ENCODE measurements at regions not wholly inside any gene's neighbourhood (a gene's known extent, or its start where the extent isn't known, plus 50 kb on each side); places are given as distances from the start of the nearest gene placed in this dataset.
"Not testable (repeated sequence)": the region's sequence is repeated elsewhere in the genome, so short reads cannot be mapped to it uniquely, and the experiment has no call there.

DNA sequence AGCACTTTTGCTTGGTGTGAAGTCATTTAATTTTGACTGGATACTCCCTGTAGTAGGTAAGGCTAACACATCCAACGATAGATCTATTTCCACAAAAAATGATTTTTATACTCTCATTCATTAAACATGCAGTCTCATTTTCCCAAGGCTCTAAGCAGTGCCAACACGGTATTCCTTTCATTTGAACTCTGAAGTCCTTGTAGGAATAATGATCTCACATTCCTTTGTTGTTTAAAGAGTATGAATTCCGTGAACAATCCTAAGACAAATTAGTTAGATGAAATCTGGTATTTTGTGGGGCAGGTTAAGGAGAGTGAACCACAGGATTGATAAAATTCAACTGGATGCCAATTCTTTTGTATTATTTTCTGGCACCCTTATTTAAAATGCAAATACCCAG is 66.6 kb downstream of the LACC1 start:
- no peak for DNase-seq (ENCODE audit: low spot score)

DNA sequence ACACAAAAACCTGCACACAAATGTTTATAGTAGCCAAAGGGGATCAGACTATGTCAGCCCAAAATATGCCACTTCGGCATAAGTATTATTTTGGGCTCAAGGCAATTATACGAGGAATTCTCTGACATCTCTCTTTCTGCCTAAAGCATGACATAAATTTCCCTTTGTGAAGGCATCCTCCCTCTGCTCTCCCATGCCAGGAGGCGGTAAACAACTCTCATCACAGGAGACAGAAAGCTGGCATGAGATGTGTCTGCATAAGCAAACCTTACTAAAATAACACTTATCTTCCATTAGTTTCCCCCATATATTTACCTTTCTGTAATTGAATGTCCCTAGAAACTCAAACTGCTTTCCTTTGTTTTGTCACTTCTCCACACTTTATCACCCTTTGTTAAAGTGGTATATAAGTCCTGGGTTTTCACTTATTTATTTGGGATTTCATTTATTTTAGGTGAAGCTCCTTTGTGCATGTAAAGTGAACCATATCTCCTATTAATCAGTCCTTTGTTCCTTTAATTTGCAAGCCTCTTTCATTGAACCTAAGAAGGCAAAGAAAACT is 68.3 kb downstream of the LACC1 start:
- DNase-seq (ENCODE audit: low spot score): no peak

DNA sequence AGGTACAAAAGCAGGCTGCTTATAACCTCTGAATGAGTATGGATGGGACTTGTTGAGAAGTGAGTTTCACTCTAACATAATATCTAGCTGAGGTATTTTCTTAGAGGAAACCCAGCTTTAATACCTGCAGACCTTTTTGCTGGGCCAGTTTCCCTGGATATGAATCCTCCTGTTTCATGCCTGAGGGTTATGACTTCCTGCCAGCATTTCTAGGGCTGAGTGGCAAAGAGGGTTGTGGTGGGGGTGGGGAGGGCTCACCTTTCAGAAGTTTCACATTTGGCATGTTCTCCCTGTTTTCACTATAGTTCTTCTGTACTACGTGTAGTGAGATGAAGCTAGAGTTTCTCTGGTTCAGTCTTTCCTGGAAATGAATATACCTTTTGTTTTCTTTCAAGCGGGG is 73.7 kb downstream of the LACC1 start:
- DNase-seq (ENCODE audit: low spot score): no peak

DNA sequence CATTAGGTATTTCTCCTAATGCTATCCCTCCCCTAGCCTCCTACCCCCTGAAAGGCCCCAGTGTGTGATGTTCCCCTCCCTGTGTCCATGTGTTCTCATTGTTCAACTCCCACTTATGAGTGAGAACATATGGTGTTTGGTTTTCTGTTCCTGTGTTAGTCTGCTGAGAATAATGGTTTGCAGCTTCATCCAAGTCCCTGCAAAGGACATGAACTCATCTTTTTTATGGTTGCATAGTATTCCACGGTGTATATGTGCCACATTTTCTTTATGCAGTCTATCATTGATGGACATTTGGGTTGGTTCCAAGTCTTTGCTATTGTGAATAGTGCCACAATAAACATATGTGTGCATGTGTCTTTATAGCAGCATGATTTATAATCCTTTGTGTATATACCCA is 77.3 kb downstream of the LACC1 start:
- not testable (repeated sequence) for DNase-seq (ENCODE audit: low spot score)

DNA sequence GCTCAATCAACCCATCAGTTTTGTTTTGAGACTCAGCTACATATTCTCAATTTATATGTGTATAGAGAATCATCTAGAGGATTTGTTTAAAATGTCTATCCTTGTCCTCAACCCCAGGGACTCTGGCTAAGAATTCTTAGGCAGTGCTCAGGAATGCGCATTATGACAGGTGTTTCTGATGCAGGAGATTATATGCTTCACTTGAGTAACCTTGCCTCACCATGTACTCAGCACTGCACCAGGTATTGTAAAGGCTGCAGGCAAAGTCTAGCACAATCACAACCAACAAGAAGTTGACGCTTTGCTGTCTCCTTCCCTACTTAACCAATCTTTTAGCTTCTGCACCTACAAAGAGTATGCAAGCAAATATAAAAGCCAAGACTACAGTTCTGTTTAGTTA is 79.6 kb downstream of the LACC1 start:
- no peak for DNase-seq (ENCODE audit: low spot score)

DNA sequence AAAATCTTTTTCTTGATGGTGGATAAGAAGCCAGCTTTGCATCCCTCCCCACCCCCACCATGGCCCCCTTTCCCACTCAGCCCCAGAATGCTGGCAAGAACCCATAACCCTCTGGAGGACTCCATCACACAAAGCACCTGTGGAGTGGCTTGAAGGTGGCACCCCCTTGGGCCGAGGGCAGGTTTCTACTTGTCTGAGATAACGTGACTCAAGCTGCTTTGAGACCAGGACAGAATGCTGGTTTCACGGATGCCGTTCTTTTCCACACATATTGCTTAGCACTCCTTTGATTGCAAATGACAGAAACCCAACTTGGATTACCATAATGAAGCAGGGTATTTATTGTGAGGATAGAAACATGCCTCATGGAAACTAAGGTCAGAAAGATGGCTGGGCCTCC is 82.2 kb downstream of the LACC1 start:
- DNase-seq (ENCODE audit: low spot score): no peak

DNA sequence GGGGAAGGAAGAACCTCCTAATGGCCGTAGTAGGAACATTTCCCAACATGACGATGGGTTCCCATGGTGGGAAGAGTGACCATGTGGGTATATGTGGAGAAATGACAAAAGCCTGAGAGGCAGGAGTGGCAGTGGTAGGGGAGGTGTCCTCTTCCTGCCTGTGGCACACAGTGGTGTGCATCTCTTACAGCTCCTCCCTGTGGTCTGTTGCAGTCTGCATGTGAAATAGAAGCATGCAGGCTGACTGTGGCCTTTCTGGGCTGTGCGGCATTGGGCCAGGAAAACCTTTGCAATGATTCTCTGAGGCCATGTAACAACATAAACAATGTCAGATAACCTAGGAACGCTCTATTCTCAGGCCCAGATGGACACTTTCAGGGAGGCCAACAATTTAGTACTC is 84.0 kb downstream of the LACC1 start:
- DNase-seq (ENCODE audit: low spot score): no peak

DNA sequence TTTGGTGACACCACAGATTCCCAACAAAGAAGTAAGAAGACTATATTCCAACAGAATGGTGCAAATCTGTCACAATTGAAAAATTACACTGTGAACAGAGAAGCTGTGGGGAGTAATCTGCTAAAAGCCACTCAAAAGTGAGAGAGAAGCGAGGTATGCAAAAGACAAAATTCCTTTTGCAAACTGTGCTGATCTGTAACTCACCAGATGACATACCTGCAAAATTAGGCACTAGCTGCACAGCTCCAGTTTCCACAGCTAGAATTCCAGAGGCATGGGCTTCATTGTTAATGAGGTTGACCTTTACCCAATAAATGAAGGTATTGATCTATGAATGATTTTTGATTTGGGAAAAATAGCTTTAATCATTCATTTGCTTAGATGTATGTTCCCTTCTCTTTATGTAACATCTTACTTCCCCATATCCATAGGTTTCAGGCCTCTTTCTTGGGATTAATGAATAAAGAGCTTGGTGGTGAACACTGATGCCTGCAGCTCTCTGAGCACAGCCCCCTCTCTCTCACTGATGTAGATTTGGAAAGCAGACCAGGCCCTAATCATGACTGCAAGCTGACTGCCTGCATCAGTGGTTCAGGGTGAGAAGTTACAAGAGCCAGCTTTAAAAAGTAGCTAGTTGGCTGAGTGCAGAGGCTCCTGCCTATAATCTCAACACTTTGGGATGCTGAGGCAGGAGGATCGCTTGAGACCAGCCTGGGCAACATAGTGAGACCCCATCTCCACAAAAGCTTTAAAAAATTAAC is 85.2 kb downstream of the LACC1 start:
- DNase-seq (ENCODE audit: low spot score): no peak

DNA sequence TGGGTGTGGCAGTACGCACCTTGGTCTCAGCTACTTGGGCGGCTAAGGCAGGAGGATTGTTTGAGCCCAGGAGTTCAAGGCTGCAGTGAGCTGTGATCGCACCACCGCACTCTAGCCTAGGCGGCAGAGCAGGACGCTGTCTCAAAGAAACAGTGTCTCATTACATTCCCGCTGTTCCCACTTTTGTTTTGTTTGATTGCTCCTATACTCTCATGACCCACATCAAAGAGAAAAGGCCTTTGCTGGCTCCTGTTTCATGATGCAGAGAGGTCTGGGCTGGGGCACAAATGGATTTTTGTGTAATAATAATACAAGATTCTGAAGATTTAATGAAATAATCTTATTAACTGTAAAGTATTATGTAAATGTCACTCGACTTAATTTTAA is 85.7 kb downstream of the LACC1 start:
- DNase-seq (ENCODE audit: low spot score): no peak

DNA sequence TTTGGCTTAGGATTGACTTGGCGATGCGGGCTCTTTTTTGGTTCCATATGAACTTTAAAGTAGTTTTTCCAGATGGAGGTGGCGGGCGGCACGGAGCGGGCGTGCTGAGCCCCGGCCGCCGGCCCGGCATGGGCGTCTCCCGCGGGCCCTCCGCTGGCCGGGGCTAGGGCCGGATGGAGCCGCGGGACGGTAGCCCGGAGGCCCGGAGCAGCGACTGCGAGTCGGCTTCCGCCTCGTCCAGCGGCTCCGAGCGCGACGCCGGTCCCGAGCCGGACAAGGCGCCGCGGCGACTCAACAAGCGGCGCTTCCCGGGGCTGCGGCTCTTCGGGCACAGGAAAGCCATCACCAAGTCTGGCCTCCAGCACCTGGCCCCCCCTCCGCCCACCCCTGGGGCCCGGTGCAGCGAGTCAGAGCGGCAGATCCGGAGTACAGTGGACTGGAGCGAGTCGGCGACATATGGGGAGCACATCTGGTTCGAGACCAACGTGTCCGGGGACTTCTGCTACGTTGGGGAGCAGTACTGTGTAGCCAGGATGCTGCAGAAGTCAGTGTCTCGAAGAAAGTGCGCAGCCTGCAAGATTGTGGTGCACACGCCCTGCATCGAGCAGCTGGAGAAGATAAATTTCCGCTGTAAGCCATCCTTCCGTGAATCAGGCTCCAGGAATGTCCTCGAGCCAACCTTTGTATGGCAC is 88.7 kb downstream of the LACC1 start:
- not testable (repeated sequence) for DNase-seq (ENCODE audit: low spot score)

DNA sequence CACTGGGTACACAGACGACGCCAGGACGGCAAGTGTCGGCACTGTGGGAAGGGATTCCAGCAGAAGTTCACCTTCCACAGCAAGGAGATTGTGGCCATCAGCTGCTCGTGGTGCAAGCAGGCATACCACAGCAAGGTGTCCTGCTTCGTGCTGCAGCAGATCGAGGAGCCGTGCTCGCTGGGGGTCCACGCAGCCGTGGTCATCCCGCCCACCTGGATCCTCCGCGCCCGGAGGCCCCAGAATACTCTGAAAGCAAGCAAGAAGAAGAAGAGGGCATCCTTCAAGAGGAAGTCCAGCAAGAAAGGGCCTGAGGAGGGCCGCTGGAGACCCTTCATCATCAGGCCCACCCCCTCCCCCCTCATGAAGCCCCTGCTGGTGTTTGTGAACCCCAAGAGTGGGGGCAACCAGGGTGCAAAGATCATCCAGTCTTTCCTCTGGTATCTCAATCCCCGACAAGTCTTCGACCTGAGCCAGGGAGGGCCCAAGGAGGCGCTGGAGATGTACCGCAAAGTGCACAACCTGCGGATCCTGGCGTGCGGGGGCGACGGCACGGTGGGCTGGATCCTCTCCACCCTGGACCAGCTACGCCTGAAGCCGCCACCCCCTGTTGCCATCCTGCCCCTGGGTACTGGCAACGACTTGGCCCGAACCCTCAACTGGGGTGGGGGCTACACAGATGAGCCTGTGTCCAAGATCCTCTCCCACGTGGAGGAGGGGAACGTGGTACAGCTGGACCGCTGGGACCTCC is 89.4 kb downstream of the LACC1 start:
- DNase-seq (ENCODE audit: low spot score): not testable (repeated sequence)

DNA sequence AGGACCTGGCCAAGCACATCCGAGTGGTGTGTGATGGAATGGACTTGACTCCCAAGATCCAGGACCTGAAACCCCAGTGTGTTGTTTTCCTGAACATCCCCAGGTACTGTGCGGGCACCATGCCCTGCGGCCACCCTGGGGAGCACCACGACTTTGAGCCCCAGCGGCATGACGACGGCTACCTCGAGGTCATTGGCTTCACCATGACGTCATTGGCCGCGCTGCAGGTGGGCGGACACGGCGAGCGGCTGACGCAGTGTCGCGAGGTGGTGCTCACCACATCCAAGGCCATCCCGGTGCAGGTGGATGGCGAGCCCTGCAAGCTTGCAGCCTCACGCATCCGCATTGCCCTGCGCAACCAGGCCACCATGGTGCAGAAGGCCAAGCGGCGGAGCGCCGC is 90.2 kb downstream of the LACC1 start:
- not testable (repeated sequence) for DNase-seq (ENCODE audit: low spot score)

DNA sequence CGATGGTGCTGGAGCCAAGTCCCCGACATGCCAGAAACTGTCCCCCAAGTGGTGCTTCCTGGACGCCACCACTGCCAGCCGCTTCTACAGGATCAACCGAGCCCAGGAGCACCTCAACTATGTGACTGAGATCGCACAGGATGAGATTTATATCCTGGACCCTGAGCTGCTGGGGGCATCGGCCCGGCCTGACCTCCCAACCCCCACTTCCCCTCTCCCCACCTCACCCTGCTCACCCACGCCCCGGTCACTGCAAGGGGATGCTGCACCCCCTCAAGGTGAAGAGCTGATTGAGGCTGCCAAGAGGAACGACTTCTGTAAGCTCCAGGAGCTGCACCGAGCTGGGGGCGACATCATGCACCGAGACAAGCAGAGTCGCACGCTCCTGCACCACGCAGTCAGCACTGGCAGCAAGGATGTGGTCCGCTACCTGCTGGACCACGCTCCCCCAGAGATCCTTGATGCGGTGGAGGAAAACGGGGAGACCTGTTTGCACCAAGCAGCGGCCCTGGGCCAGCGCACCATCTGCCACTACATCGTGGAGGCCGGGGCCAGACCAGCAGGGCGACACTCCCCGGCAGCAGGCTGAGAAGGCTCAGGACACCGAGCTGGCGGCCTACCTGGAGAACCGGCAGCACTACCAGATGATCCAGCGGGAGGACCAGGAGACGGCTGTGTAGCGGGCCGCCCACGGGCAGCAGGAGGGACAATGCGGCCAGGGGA is 91.0 kb downstream of the LACC1 start:
- DNase-seq (ENCODE audit: low spot score): not testable (repeated sequence)

DNA sequence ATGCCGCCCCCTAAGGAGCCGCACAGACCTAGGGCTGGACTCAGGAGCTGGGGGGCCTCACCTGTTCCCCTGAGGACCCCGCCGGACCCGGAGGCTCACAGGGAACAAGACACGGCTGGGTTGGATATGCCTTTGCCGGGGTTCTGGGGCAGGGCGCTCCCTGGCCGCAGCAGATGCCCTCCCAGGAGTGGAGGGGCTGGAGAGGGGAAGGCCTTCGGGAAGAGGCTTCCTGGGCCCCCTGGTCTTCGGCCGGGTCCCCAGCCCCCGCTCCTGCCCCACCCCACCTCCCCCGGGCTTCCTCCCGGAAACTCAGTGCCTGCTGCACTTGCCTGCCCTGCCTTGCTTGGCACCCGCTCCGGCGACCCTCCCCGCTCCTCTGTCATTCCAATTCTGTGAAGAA is 91.6 kb downstream of the LACC1 start:
- not testable (repeated sequence) for DNase-seq (ENCODE audit: low spot score)

DNA sequence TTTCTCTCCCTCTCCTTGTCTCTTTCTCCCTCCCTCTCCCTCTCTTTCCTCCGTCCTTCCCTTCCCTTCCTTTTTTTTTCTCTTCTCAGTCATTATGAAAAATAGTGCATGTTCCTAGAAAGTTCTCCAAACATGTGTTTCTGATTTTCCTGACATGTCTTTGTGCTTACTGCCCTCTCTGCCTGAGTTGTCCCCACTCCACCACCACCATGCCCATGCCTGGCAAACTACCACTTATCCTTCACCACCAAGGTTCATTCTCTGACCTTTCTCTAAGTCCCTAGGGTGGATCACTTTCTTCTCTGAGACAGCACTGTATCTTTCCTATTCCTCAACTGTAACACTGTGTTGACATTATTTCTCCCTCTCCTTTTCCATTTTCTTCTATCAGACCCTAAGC is 98.2 kb downstream of the LACC1 start:
- no peak for DNase-seq (ENCODE audit: low spot score)

DNA sequence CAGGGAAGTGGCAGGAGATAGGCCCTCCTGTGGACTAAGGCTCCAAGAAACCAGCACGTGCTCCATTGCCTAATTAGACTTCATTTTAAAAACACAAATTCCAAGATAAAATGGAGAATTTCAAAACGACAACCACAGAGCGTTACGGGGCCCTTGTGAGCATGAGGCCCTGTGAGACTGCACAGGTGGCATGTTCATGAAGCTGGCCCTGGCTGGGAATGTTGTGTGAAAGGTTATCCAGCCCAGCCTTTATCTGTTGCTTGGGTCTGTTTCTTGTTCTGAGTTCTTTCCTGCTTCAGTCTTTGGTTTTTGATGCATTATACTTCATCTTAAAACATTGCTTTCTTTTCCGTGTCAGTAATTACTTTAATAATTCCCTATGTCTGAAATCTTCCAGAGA is 99.0 kb downstream of the LACC1 start:
- no peak for DNase-seq (ENCODE audit: low spot score)

DNA sequence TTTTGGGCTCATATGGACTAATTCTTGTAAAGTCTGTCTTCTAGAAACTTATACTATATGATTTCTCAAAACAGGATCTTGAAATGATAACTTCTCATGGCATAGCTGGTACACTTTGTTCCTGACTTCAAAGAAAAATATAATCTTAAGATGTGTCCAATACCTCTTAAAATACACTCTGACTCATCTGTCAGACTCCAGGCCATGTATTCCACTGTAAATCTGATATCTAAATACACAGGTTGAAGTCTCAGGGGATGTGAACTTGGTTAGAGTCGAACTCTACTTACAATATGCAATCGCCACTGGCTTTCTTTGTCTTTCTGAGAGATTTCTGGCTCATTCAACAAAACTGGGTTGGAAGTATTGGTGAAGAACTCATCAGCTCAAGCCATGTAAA is 99.8 kb downstream of the LACC1 start:
- DNase-seq (ENCODE audit: low spot score): no peak

DNA sequence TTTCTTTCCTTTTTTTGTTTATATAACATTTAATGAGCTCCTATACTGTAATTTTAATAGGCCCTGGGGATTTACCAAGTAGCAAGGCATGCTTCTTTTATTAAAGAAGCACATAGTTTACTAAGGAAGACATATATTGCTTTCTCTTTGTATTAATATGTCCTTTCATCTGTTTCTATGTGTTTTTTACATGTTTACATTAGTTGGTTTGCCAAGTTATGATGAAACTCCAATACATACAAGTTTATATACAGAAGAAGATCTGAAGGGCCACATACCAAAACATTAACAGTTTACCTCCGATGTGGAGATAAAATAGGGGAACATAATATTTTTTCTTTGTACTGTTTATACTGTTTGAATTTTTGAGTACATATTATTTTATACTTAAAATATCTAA is 100.9 kb downstream of the LACC1 start:
- DNase-seq (ENCODE audit: low spot score): no peak

DNA sequence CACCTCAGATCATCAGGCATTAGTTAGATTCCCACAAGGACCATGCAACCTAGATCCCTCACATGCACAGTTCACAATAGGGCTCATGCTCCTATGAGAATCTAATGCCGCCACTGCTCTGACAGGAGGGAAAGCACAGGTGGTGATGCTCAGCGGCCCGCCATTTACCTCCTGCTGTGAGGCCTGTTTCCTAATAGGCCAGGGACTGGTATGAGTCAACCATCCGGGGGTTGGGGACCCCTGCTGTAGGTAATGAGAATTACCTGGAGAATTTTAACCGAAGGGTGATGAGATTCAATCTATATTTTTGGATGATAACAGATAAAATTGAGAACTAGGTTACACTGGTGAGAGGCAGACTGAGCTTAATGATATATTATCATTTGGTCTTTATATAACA is 101.4 kb downstream of the LACC1 start:
- DNase-seq (ENCODE audit: low spot score): no peak

DNA sequence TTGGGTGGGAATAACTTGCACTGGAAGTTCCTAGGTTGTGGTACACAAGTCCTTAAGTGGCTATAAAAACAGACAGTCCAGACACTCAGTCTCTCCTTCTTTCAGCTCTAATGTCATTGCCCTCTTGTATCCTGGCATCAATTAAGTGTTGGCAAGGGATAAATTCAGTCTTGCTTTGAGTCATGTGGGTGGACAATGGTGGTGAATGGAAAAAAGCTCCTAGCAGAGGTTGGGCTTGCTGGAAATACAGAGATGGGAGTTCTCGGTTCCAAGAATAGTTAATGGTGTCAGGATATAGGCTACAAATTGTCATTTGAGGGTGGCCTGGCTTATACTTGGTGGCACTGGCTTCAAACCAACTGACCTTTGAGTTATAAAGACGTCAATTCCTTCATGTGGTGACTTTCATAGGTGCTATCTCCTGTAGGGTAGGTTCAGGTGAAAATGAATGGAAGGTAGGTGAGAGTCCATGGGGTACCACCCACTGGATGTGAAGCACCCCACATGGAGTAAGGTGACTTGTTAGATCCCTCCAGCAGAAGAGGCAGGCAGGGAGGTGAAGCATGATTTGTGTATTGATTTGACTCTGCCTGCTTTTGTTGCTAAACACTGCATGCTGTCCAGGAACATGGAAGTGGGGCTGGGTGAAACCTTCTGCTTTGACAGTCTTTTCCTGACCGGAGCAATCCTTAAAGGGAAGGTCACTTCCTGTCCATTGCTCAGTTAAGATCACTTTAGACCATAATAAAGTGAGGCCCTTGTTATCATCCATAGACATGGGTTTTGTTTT is 102.0 kb downstream of the LACC1 start:
- no peak for DNase-seq (ENCODE audit: low spot score)

DNA sequence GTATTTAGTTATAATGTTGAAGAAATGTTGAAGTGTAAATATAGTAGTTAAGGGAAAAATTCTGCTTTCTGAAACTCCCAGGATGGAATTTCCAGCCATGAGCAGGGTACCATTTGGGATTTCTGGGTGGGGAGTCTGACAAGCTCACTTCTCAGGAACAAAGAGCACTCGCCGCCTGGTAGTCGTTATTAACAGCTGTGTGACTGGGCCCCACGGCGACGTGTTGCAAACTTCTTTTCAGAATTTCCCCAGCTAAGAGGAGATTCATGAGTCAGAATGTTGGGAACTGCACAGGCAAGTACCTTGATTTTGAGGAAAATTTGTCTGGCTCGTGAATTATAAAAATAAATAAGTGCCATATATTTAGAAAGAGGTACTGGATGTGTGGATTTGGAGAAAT is 103.7 kb downstream of the LACC1 start:
- no peak for DNase-seq (ENCODE audit: low spot score)
